Prostate gland (tissue), 2 donors: ENCODE measurements at regions not wholly inside any gene's neighbourhood (a gene's known extent, or its start where the extent isn't known, plus 50 kb on each side); places are given as distances from the start of the nearest gene placed in this dataset.

Experiments used
- CTCF ChIP-seq, 4 experiments: fragments of 200-600 bp in 2 of 4; fragments of 450-650 bp in 2 of 4; sonication (generic) in 2 of 4; IDR thresholded peaks; 1 replicate in 3 of 4; 2 replicates in 1 of 4; pipeline ENCODE4 v1.5.1; 2016 to 2019; ENCODE audit warnings: antibody characterized with exemption in 4 of 4, mild to moderate bottlenecking in 2 of 4, moderate library complexity in 2 of 4
- POLR2A ChIP-seq: fragments of 450-650 bp; IDR thresholded peaks from one replicate; pipeline ENCODE4 v1.6.1; 2016; ENCODE audit warnings: antibody characterized with exemption, mild to moderate bottlenecking

GRCh38 chr5:74492230-74492629 lies 148.3 kb downstream of the ENC1 start:
- TF ChIP-seq POLR2A (no peak), CTCF (IDR thresholded peaks at IDR 0.05) (no peak)
